C4-2B (cell line): ENCODE measurements at regions not wholly inside any gene's neighbourhood (a gene's known extent, or its start where the extent isn't known, plus 50 kb on each side); places are given as distances from the start of the nearest gene placed in this dataset.

Experiments used
- CTCF ChIP-seq: fragments of 450-650 bp; conservative IDR thresholded peaks from 2 replicates; pipeline ENCODE4 v1.5.1; 2017; ENCODE audit warnings: mild to moderate bottlenecking
- ZFX ChIP-seq: fragments of 450-650 bp; IDR thresholded peaks from 2 replicates; pipeline ENCODE4 v1.6.1; 2017

DNA sequence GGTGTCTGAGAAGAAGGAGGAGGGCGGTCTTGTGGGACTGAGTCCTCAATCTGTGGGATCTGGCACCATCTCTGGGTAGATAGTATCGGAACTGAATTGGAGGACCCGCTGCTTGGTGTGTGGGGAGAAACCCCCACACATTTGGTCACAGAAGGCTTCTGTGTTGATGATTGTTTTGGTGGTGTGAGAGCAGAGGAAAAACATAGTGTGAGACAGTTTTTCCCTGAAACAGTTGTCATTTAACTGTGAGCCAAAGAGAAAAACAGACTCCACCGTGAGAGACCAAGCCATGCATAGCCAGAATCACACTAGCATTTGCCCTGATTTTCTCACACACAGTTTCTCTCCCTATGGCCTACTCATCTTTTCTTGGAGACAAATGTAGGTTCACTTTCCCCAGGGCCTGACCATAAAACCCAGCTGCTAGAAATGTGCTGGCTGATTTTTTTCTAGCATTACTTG, 91.4 kb upstream of the FLRT2 start:
- TF ChIP-seq CTCF: no peak
- no peak for TF ChIP-seq ZFX
